ENCODE measurements at regions not wholly inside any gene's neighbourhood (a gene's known extent, or its start where the extent isn't known, plus 50 kb on each side); places are given as distances from the start of the nearest gene placed in this dataset.
"Not testable (repeated sequence)": the region's sequence is repeated elsewhere in the genome, so short reads cannot be mapped to it uniquely, and the experiment has no call there.

GRCh38 chr7:22049766-22050500 is 104.2 kb upstream of the CDCA7L start:
- Histone ChIP-seq H3K9me2 (replicated peaks; ENCODE audit: insufficient read depth, low read length) (no peaks in the 10 kb centered on the region), H3K27ac (ENCODE audit: low read length) (no peak overlapping the region), H3K27me3 (ENCODE audit: low read length) (no peaks in the 10 kb centered on the region), H4K20me1 (ENCODE audit: insufficient read depth, low read depth, low read length) (no peaks in the 10 kb centered on the region), H3K9me3 (ENCODE audit: low read length) (no peaks in the 10 kb centered on the region), H3K4me1 (ENCODE audit: low read length) (peaks cover 5% of the 10 kb centered on the region; the same call in 1 of the 2 replicates), H3K79me2 (ENCODE audit: low read length) (no peaks in the 10 kb centered on the region), H3K9ac (ENCODE audit: low read length) (no peak overlapping the region), H3K36me3 (ENCODE audit: insufficient read depth, low read length) (no peaks in the 10 kb centered on the region), H3K4me3 (ENCODE audit: low read length) (no peak overlapping the region), H3K4me2 (ENCODE audit: low read depth, low read length, poor library complexity, severe bottlenecking) (no peak overlapping the region), H2AFZ (ENCODE audit: low read length) (no peak overlapping the region)
- no peak for DNase-seq

DNA sequence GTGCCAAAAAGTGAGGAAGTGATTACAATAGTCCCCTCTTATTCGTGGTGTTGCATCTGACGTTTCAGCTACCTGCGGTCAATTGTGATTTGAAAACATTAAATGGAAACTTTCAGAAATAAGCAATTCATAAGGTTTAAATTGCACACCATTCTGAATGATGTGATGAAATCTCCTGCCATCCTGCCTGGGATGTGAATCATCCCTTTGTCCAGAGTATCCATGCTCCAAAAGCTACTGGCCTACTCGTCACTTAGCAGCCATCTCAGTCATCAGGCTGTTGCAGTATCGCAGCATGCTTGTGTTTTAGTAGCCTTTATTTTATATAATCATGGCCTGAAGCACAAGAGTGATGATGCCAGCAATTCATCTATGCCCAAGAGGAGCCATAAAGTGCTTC is 97.7 kb upstream of the CDCA7L start:
- no peaks in the 10 kb centered on the region for H3K9me2 ChIP-seq (replicated peaks; ENCODE audit: insufficient read depth, low read length)
- no peak overlapping the region for H3K27ac ChIP-seq (ENCODE audit: low read length)
- DNase-seq, result no peak
- H4K20me1 ChIP-seq (ENCODE audit: insufficient read depth, low read depth, low read length), result no peaks in the 10 kb centered on the region
- no peaks in the 10 kb centered on the region for H3K9me3 ChIP-seq (ENCODE audit: low read length)
- H3K27me3 ChIP-seq (ENCODE audit: low read length), result no peaks in the 10 kb centered on the region
- no peaks in the 10 kb centered on the region for H3K79me2 ChIP-seq (ENCODE audit: low read length)
- H3K4me2 ChIP-seq (ENCODE audit: low read depth, low read length, poor library complexity, severe bottlenecking), result no peak overlapping the region
- no peak overlapping the region for H3K9ac ChIP-seq (ENCODE audit: low read length)
- H3K4me1 ChIP-seq (ENCODE audit: low read length), result no peaks in the 10 kb centered on the region
- no peaks in the 10 kb centered on the region for H3K36me3 ChIP-seq (ENCODE audit: insufficient read depth, low read length)
- H2AFZ ChIP-seq (ENCODE audit: low read length), result no peak overlapping the region
- H3K4me3 ChIP-seq (ENCODE audit: low read length), result no peak overlapping the region

- H3K9ac ChIP-seq (ENCODE audit: low read length), result no peak overlapping the region
- no peaks in the 10 kb centered on the region for H3K4me1 ChIP-seq (ENCODE audit: low read length)
- no peak overlapping the region for H3K27ac ChIP-seq (ENCODE audit: low read length)
- no peaks in the 10 kb centered on the region for H3K79me2 ChIP-seq (ENCODE audit: low read length)
- H3K27me3 ChIP-seq (ENCODE audit: low read length), result no peaks in the 10 kb centered on the region
- DNase-seq, result no peak
- H3K36me3 ChIP-seq (ENCODE audit: insufficient read depth, low read length), result no peaks in the 10 kb centered on the region
- H3K4me3 ChIP-seq (ENCODE audit: low read length), result no peak overlapping the region
- no peaks in the 10 kb centered on the region for H3K9me3 ChIP-seq (ENCODE audit: low read length)
- H3K4me2 ChIP-seq (ENCODE audit: low read depth, low read length, poor library complexity, severe bottlenecking), result no peak overlapping the region
- H2AFZ ChIP-seq (ENCODE audit: low read length), result no peak overlapping the region
- H4K20me1 ChIP-seq (ENCODE audit: insufficient read depth, low read depth, low read length), result no peaks in the 10 kb centered on the region
- H3K9me2 ChIP-seq (replicated peaks; ENCODE audit: insufficient read depth, low read length), result no peaks in the 10 kb centered on the region
These were observed 95.4 kb upstream of the CDCA7L start for GRCh38 chr7:22040923-22041595.

- no peak overlapping the region for H3K27ac ChIP-seq (ENCODE audit: low read length)
- H2AFZ ChIP-seq (ENCODE audit: low read length), result no peak overlapping the region
- no peak overlapping the region for H3K9ac ChIP-seq (ENCODE audit: low read length)
- no peaks in the 10 kb centered on the region for H3K9me2 ChIP-seq (replicated peaks; ENCODE audit: insufficient read depth, low read length)
- H3K27me3 ChIP-seq (ENCODE audit: low read length), result no peaks in the 10 kb centered on the region
- H3K9me3 ChIP-seq (ENCODE audit: low read length), result no peaks in the 10 kb centered on the region
- DNase-seq, result no peak
- no peak overlapping the region for H3K4me3 ChIP-seq (ENCODE audit: low read length)
- H3K4me1 ChIP-seq (ENCODE audit: low read length), result no peaks in the 10 kb centered on the region
- no peaks in the 10 kb centered on the region for H3K79me2 ChIP-seq (ENCODE audit: low read length)
- H3K4me2 ChIP-seq (ENCODE audit: low read depth, low read length, poor library complexity, severe bottlenecking), result no peak overlapping the region
- H3K36me3 ChIP-seq (ENCODE audit: insufficient read depth, low read length), result no peaks in the 10 kb centered on the region
- no peaks in the 10 kb centered on the region for H4K20me1 ChIP-seq (ENCODE audit: insufficient read depth, low read depth, low read length)
These were observed 94.0 kb upstream of the CDCA7L start for GRCh38 chr7:22039670-22040069.

- not testable (repeated sequence) for H3K9ac ChIP-seq (ENCODE audit: low read length); H3K79me2 ChIP-seq (ENCODE audit: low read length); H3K27ac ChIP-seq (ENCODE audit: low read length); H3K27me3 ChIP-seq (ENCODE audit: low read length); H3K9me3 ChIP-seq (ENCODE audit: low read length); DNase-seq; H3K9me2 ChIP-seq (replicated peaks; ENCODE audit: insufficient read depth, low read length); H2AFZ ChIP-seq (ENCODE audit: low read length); H3K4me1 ChIP-seq (ENCODE audit: low read length); H3K36me3 ChIP-seq (ENCODE audit: insufficient read depth, low read length); H3K4me3 ChIP-seq (ENCODE audit: low read length); H4K20me1 ChIP-seq (ENCODE audit: insufficient read depth, low read depth, low read length); H3K4me2 ChIP-seq (ENCODE audit: low read depth, low read length, poor library complexity, severe bottlenecking)
These were observed 86.7 kb upstream of the CDCA7L start for GRCh38 chr7:22032356-22032755.

GRCh38 chr7:22028656-22029055 is 83.0 kb upstream of the CDCA7L start:
- not testable (repeated sequence) for H3K9me3 ChIP-seq (ENCODE audit: low read length); H4K20me1 ChIP-seq (ENCODE audit: insufficient read depth, low read depth, low read length); DNase-seq; H3K9ac ChIP-seq (ENCODE audit: low read length); H3K4me2 ChIP-seq (ENCODE audit: low read depth, low read length, poor library complexity, severe bottlenecking); H3K27ac ChIP-seq (ENCODE audit: low read length); H3K27me3 ChIP-seq (ENCODE audit: low read length); H2AFZ ChIP-seq (ENCODE audit: low read length); H3K4me3 ChIP-seq (ENCODE audit: low read length); H3K9me2 ChIP-seq (replicated peaks; ENCODE audit: insufficient read depth, low read length); H3K4me1 ChIP-seq (ENCODE audit: low read length); H3K36me3 ChIP-seq (ENCODE audit: insufficient read depth, low read length); H3K79me2 ChIP-seq (ENCODE audit: low read length)

DNA sequence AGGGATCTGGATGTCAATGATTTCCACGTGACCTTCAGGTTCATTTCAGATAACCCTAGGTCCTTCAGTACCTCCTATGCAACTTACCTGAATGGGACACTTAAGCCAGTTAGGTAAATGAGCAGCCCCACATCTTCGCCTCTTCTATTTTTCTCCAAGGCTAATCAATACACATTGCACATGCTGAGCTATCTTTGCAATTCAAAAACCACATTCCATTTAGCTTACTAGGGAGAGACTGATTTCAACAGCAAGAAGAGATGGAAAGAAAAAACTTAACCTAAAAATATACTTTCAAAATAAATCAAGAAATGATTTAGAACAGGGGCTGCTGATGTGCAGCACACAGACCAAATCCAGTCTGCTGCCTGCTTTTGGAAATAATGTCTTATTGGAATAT is 81.8 kb upstream of the CDCA7L start:
- no peaks in the 10 kb centered on the region for H3K79me2 ChIP-seq (ENCODE audit: low read length)
- H3K9me3 ChIP-seq (ENCODE audit: low read length), result no peaks in the 10 kb centered on the region
- no peaks in the 10 kb centered on the region for H3K9me2 ChIP-seq (replicated peaks; ENCODE audit: insufficient read depth, low read length)
- no peak overlapping the region for H3K4me2 ChIP-seq (ENCODE audit: low read depth, low read length, poor library complexity, severe bottlenecking)
- H3K27me3 ChIP-seq (ENCODE audit: low read length), result no peaks in the 10 kb centered on the region
- H3K4me1 ChIP-seq (ENCODE audit: low read length), result no peaks in the 10 kb centered on the region
- no peaks in the 10 kb centered on the region for H4K20me1 ChIP-seq (ENCODE audit: insufficient read depth, low read depth, low read length)
- DNase-seq, result no peak
- no peak overlapping the region for H2AFZ ChIP-seq (ENCODE audit: low read length)
- no peak overlapping the region for H3K9ac ChIP-seq (ENCODE audit: low read length)
- no peak overlapping the region for H3K4me3 ChIP-seq (ENCODE audit: low read length)
- H3K36me3 ChIP-seq (ENCODE audit: insufficient read depth, low read length), result no peaks in the 10 kb centered on the region
- no peak overlapping the region for H3K27ac ChIP-seq (ENCODE audit: low read length)

DNA sequence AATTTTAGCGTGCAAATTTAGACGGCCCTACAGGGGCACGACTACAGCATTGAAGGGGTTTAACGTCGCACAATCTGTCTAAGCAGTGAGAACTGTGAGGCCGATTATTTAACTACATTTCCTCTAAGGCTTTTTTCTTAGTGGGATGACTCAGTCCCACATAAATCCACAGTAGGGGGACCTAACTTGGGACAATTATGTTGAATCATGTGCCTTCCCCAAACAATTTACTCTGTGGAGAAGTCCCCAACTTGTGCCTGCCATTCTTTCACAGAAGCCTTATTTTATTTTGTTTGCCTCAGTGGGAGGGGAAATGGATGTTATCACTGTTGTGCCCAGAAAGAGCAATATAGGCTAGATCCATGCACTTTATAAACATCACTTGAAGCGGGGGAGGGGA is 80.3 kb upstream of the CDCA7L start:
- H3K27me3 ChIP-seq (ENCODE audit: low read length), result no peaks in the 10 kb centered on the region
- no peaks in the 10 kb centered on the region for H3K9me3 ChIP-seq (ENCODE audit: low read length)
- H3K36me3 ChIP-seq (ENCODE audit: insufficient read depth, low read length), result no peaks in the 10 kb centered on the region
- no peaks in the 10 kb centered on the region for H3K9me2 ChIP-seq (replicated peaks; ENCODE audit: insufficient read depth, low read length)
- no peak overlapping the region for H3K4me2 ChIP-seq (ENCODE audit: low read depth, low read length, poor library complexity, severe bottlenecking)
- no peak overlapping the region for H3K4me3 ChIP-seq (ENCODE audit: low read length)
- H4K20me1 ChIP-seq (ENCODE audit: insufficient read depth, low read depth, low read length), result no peaks in the 10 kb centered on the region
- H3K4me1 ChIP-seq (ENCODE audit: low read length), result no peaks in the 10 kb centered on the region
- H2AFZ ChIP-seq (ENCODE audit: low read length), result no peak overlapping the region
- no peak overlapping the region for H3K9ac ChIP-seq (ENCODE audit: low read length)
- no peak for DNase-seq
- no peak overlapping the region for H3K27ac ChIP-seq (ENCODE audit: low read length)
- no peaks in the 10 kb centered on the region for H3K79me2 ChIP-seq (ENCODE audit: low read length)

All from Karpas-422 (cell line).